UCSD-AML1 (cell line): ENCODE measurements at regions not wholly inside any gene's neighbourhood (a gene's known extent, or its start where the extent isn't known, plus 50 kb on each side); places are given as distances from the start of the nearest gene placed in this dataset.

Experiments used
- DNase-seq: peaks from one replicate; lab custom pipeline; 2025; ENCODE audit not compliant: unreplicated experiment; lab: John Stamatoyannopoulos, UW

DNA sequence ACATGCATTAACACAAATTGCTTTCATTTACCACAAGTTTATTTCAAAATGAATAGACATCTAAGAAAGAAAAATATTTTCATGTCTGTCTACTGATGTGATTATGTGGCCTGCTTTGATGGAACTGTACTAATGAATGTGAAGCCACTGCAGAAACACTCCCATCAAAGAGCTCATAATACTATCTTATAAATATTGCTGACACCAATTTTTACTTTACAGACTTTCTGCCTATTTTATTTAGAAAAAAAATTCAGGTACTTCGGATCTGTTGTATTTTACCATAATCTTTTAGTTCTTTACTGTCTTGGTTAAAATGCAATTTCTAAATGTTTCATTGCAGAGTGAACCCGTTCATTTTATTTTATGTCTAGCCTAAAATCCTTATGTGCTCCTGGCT is 281.9 kb downstream of the ICE1 start:
- no peak for DNase-seq

GRCh38 chr5:5702934-5703333 is 280.5 kb downstream of the ICE1 start:
- DNase-seq, result no peak

- DNase-seq, result no peak
These were observed 278.1 kb downstream of the ICE1 start for GRCh38 chr5:5700549-5700948.

- no peak for DNase-seq
These were observed 276.6 kb downstream of the ICE1 start for GRCh38 chr5:5699062-5699461.

DNA sequence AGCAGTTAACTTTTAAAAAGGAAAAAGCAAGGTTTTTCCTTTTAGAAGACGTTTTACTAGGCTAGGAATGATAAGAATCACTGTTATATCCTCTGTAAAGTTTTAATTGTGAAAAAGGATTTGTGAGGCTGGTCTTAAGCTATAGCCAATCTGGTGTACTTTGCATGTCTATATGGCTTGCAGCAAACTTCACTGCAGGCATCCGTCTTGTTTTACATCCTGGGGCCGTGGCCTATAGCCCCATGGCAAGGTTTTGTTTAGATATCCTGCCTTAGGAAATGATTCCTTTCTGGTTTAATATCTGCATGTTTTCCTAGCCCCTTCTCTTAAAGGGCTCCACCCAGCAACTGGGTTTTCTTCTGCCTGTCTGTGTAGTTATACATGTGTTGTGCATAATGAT is 272.8 kb downstream of the ICE1 start:
- DNase-seq, result no peak

GRCh38 chr5:5688925-5689310 is 266.4 kb downstream of the ICE1 start:
- no peak for DNase-seq

DNA sequence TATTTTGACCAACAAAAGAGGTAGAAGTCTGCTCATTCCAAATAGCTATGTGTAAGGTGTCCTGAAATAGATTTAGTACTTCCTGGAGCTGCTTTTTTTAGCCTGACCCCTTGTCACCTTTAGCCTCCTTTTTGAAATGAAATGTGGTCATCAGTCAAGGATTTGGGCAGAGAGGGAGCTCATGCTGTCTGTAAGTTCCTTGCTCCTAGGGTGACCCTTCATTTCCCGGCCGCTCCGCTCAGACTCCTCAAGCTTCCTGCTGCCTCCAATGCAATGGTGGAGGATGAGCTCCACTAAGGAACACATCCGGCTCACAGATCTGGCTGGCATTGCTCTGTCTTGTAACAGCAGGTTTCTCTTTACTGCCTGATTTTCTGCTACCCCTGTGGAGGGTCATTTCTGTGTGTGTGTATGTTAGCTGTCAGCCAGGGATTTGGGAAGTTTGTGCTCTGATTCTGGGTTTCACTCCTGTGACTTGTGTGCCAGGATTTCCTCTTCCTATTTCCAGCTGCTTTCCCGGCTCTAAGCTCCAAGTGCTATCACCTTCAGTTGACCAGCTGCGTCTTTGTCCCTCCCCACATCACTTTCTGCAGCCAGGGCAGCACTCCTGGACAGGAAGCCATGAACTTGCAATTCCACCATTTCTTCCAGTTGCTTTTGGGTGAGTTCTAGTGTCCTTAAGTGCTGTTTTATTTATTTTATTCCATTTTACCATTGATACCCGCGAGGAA is 265.9 kb downstream of the ICE1 start:
- DNase-seq, result no peak

- DNase-seq, result no peak
These were observed 264.6 kb downstream of the ICE1 start for GRCh38 chr5:5687113-5687512.

DNA sequence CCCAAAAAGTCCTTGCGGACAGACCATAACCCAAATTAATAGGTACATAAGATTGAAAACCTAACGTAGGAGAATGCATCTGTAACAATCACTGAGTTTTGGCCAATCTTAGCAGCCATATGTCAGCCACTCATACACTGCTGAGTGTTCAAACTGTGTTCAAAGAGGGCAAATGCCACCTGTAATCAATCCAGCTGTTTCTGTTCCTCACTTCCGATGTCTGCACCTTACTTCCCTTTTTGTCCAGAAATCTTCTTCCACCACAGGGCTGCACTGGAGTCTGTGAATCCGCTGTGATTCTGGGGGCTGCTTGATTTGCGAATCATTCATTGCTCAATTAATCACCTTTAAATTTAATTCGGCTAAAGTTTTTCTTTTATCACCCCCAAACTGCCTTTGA is 263.9 kb downstream of the ICE1 start:
- DNase-seq, result no peak

GRCh38 chr5:5685737-5686136 is 263.3 kb downstream of the ICE1 start:
- no peak for DNase-seq

- DNase-seq, result no peak
These were observed 260.7 kb downstream of the ICE1 start for GRCh38 chr5:5683174-5683573.

DNA sequence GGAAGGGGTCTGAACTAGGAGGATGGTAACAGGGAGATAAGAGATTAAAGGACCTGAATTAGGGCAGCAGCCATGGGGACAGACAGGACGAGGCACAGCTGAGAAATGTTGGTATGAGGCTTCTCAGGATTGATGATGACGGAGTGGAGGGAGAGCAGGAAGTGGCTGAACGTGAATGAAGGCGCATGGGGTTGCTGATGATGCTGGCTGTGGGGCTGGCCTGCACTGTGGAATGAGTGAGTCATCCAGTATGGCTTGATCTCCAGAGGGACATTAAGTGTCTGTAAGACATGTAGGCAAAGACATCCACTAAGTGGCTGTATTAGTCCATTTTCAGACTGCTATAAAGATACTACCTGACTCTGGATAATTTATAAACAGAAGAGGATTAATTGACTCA is 256.4 kb downstream of the ICE1 start:
- no peak for DNase-seq

DNA sequence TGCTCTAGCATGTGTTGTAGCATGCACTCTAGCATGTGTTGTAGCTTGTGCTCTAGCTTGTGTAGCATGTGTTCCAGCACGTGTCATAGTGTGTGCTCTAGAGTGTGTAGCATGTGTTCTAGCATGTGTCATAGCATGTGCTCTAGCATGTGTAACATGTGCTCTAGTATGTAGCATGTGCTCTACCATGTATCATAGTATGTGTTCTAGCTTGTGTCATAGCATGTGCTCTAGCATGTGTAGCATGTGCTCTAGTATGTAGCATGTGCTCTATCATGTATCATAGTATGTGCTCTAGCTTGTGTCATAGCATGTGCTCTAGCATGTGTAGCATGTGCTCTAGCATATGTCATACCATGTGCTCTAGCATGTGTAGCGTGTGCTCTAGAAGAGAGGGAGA is 255.3 kb downstream of the ICE1 start:
- no peak for DNase-seq

GRCh38 chr5:5676218-5676617 is 253.7 kb downstream of the ICE1 start:
- DNase-seq, result no peak

- DNase-seq, result no peak
These were observed 253.0 kb downstream of the ICE1 start for GRCh38 chr5:5675511-5675910.

- DNase-seq, result no peak
These were observed 249.3 kb downstream of the ICE1 start for GRCh38 chr5:5671823-5672222.

GRCh38 chr5:5667136-5667554 is 244.7 kb downstream of the ICE1 start:
- DNase-seq, result no peak

- DNase-seq, result no peak
These were observed 243.9 kb downstream of the ICE1 start for GRCh38 chr5:5666369-5666768.

DNA sequence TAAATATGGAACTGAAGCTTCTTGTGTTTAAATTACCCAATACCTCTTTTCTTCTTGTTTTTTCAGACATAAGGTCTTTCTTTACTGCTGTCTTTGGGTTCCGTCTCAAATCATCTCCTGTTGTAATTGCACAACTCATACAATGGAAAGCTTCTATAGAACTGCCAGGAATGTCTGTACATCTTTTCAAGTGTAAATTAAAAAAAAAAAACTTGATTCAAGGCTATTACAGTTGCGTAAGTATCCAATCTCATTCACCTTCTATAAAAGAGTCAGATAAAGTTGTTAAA is 243.5 kb downstream of the ICE1 start:
- DNase-seq, result no peak

DNA sequence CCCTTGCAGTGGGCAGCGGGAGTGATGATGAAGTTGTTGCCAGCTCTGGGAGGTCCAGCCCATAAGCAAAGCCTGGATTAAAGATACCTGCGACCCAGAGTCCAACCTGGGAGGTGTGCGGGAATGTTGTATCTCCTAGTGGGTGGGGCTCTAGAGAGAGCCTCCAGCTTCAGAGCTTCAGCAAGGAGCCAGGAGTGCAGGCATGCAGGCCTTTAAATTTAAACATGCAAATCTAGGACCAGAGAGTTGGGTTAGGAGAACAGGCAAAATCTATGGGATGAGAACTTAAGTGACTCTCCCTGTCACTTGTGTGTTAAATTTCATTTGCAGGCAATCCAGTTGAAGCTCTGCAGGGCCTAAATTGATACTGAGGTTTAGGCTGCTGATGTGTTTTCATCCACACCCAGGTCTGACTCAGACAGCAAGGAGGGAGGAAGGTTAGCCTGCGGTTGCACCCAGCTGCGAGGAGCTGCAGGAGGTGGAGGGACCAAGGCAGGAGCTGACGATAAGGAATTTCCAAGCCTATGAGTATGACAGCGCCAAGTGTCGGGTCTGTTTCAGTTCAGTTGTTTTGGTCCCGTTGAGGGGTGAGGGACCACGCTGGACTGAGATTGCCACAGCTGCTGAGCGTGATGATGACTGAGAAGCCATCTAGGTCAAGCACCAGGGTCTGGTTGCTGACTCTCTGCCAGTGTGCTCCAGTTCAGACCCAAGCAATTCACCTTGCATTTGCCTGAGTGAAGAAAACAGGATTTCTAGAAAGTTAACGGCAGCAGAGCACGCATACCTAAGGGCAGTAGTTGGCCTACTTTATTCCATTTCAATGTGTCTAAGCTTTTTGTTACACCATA is 243.0 kb downstream of the ICE1 start:
- DNase-seq, result no peak

DNA sequence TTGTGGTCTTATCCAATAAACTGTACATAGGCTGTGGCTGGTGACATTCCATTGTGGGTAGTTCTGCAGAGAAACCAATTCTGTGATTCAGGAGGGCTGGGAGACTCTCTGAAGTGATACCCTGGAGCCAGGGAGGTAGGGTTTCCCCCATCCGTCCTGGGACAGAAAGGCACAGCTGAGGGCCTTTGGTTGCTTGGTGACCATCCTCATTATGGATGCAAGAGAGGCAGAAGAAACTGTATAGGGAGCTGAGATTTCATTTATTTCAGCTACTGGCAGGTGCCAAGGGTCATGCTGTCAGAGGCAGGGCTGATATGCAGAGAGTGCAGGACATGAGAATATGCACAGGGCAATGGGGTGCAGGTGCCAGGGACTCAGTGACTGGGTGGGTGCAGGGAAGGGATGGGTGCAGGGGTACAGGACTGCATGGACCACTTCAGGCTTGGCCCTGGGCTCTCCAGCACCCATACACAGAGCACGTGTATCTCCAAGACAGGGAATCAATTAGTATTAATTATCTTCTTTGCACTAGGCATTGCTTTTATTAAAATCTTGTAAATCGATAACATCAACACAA is 236.5 kb downstream of the ICE1 start:
- no peak for DNase-seq

DNA sequence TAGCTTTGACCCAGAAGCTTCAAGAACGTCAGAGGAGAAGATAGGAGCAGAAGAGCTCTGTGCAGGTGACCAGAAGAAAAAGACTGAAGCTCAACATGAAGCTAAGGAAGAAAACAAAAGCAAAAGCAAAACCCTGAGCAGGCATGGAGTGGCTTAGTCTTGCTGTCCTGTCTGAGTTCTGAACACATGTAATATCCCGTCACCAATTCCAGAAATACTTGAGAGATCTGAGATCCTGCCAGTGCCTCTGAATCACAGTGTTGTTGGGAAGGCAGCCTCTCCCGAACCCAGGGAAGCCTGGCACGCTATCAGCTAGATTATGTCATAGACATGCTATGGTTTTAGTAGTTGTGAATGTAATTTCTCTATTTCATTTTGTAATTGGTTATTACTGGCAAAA is 235.7 kb downstream of the ICE1 start:
- no peak for DNase-seq
